ENCODE measurements at regions not wholly inside any gene's neighbourhood (a gene's known extent, or its start where the extent isn't known, plus 50 kb on each side); places are given as distances from the start of the nearest gene placed in this dataset.
A peak's percentile ranks its signal among the peaks of the same experiment; 100 is the strongest.

- Histone ChIP-seq H3K14ac (ENCODE audit: low read length) (no peak overlapping the region), H3K27ac (ENCODE audit: low read depth, low read length) (no peak overlapping the region), H4K12ac (ENCODE audit: low read depth, low read length) (no peak overlapping the region), H2AFZ (ENCODE audit: insufficient read depth, low read length, poor library complexity) (no peak overlapping the region), H3K79me2 (ENCODE audit: control insufficient read depth, insufficient read depth, low read length, poor library complexity) (no peaks in the 10 kb centered on the region), H3K18ac (ENCODE audit: low read length) (no peak overlapping the region), H3K79me1 (ENCODE audit: low read length) (peaks cover 6% of the 10 kb centered on the region), H3K9me3 (ENCODE audit: insufficient read depth, low read depth, low read length) (no peaks in the 10 kb centered on the region), H2BK12ac (ENCODE audit: low read length) (no peak overlapping the region), H3K4me1 (ENCODE audit: control insufficient read depth in 1 of 2, insufficient read depth in 2 of 2, low read length in 2 of 2) (peaks cover 0 to 9% of the 10 kb centered on the region in 2 experiments), H3K36me3 (ENCODE audit: control insufficient read depth in 1 of 2, insufficient read depth in 2 of 2, low read length in 2 of 2) (no peaks in the 10 kb centered on the region), H3K4me2 (ENCODE audit: low read length) (no peak overlapping the region), H4K91ac (ENCODE audit: low read depth, low read length) (no peak overlapping the region), H2BK5ac (ENCODE audit: low read depth, low read length, poor library complexity) (no peak overlapping the region), H3K23ac (ENCODE audit: low read length) (no peak overlapping the region), H3K27me3 (ENCODE audit: insufficient read depth, low read length) (no peaks in the 10 kb centered on the region), H3K4ac (ENCODE audit: low read depth, low read length) (no peak overlapping the region), H3K9ac (ENCODE audit: low read length) (no peak overlapping the region), H2BK120ac (ENCODE audit: insufficient read depth, low read length, poor library complexity) (no peak overlapping the region), H3K4me3 (ENCODE audit: low read depth, low read length) (no peak overlapping the region), H4K8ac (ENCODE audit: low read depth, low read length) (no peak overlapping the region), H2AK5ac (ENCODE audit: low read length) (no peak overlapping the region)
- WGBS (ENCODE audit: extremely low coverage, insufficient coverage, insufficient read length) = no CpG with 5 or more reads among the region's 1 CpG
- peak in 1 of 2 donors; percentile 79 for DNase-seq
These were observed 118.4 kb upstream of the REG3G start for GRCh38 chr2:78907089-78907488.

DNA sequence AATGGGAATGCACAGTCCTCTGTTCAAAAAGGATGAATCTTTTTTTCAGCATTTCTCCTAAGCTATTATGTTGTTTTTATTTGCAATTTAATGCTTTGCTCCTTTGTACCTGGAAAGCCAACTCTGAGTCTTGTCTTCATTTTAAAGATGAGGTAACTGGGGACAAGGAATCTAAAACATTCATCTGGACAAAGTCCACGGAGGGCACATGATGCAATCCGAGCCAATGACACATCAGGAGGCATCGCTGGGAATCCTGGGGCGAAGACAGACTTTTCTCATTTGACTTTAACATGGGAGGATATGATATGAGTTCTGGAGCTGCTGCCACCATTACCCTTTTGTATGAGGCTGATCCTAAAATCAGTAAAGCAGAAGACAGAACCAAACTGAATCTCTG is 116.5 kb upstream of the REG3G start:
- Histone ChIP-seq H3K36me3 (ENCODE audit: control insufficient read depth in 1 of 2, insufficient read depth in 2 of 2, low read length in 2 of 2) (no peaks in the 10 kb centered on the region), H3K9ac (ENCODE audit: low read length) (no peak overlapping the region), H3K79me2 (ENCODE audit: control insufficient read depth, insufficient read depth, low read length, poor library complexity) (no peaks in the 10 kb centered on the region), H2AK5ac (ENCODE audit: low read length) (no peak overlapping the region), H4K12ac (ENCODE audit: low read depth, low read length) (no peak overlapping the region), H3K23ac (ENCODE audit: low read length) (no peak overlapping the region), H4K8ac (ENCODE audit: low read depth, low read length) (no peak overlapping the region), H2BK120ac (ENCODE audit: insufficient read depth, low read length, poor library complexity) (no peak overlapping the region), H3K9me3 (ENCODE audit: insufficient read depth, low read depth, low read length) (no peaks in the 10 kb centered on the region), H4K91ac (ENCODE audit: low read depth, low read length) (no peak overlapping the region), H3K4me3 (ENCODE audit: low read depth, low read length) (no peak overlapping the region), H2BK12ac (ENCODE audit: low read length) (no peak overlapping the region), H3K4me2 (ENCODE audit: low read length) (no peak overlapping the region), H3K18ac (ENCODE audit: low read length) (no peak overlapping the region), H3K27ac (ENCODE audit: low read depth, low read length) (no peak overlapping the region), H3K79me1 (ENCODE audit: low read length) (peaks cover 6% of the 10 kb centered on the region), H3K27me3 (ENCODE audit: insufficient read depth, low read length) (no peaks in the 10 kb centered on the region), H3K14ac (ENCODE audit: low read length) (no peak overlapping the region), H2BK5ac (ENCODE audit: low read depth, low read length, poor library complexity) (no peak overlapping the region), H3K4me1 (ENCODE audit: control insufficient read depth in 1 of 2, insufficient read depth in 2 of 2, low read length in 2 of 2) (peaks cover 0 to 9% of the 10 kb centered on the region in 2 experiments), H2AFZ (ENCODE audit: insufficient read depth, low read length, poor library complexity) (no peak overlapping the region), H3K4ac (ENCODE audit: low read depth, low read length) (no peak overlapping the region)
- WGBS (ENCODE audit: extremely low coverage, insufficient coverage, insufficient read length) = no CpG with 5 or more reads among the region's 4 CpGs
- DNase-seq = peak; percentile 64 to 83

DNA sequence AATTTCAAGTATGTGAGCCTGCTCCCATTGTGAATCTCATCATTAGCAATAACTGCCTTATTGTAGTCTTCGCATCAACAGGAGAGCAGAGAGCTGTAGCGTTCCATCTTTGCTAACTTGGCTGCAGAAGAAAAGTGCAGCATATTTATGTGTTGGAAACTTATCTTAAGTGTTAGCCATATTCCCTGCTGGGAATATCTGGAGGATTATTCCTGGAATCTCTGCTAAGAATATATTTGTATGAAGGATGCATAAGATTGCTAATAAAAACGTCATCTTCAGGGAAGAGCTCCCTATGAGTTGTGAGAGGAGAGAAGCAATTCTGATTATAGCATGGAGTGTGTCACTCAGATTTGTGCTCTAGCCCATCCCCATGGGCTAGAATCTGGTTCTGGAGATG is 115.1 kb upstream of the REG3G start:
- Histone ChIP-seq H3K4me2 (ENCODE audit: low read length) (no peak overlapping the region), H2BK5ac (ENCODE audit: low read depth, low read length, poor library complexity) (no peak overlapping the region), H2BK12ac (ENCODE audit: low read length) (no peak overlapping the region), H3K4me3 (ENCODE audit: low read depth, low read length) (no peak overlapping the region), H3K9me3 (ENCODE audit: insufficient read depth, low read depth, low read length) (no peaks in the 10 kb centered on the region), H4K12ac (ENCODE audit: low read depth, low read length) (no peak overlapping the region), H3K14ac (ENCODE audit: low read length) (no peak overlapping the region), H3K9ac (ENCODE audit: low read length) (no peak overlapping the region), H2AFZ (ENCODE audit: insufficient read depth, low read length, poor library complexity) (no peak overlapping the region), H3K27ac (ENCODE audit: low read depth, low read length) (no peak overlapping the region), H4K8ac (ENCODE audit: low read depth, low read length) (no peak overlapping the region), H3K79me1 (ENCODE audit: low read length) (peaks cover 6% of the 10 kb centered on the region), H3K4ac (ENCODE audit: low read depth, low read length) (no peak overlapping the region), H3K23ac (ENCODE audit: low read length) (no peak overlapping the region), H3K27me3 (ENCODE audit: insufficient read depth, low read length) (no peaks in the 10 kb centered on the region), H3K79me2 (ENCODE audit: control insufficient read depth, insufficient read depth, low read length, poor library complexity) (no peaks in the 10 kb centered on the region), H3K18ac (ENCODE audit: low read length) (no peak overlapping the region), H2BK120ac (ENCODE audit: insufficient read depth, low read length, poor library complexity) (no peak overlapping the region), H4K91ac (ENCODE audit: low read depth, low read length) (no peak overlapping the region), H3K4me1 (ENCODE audit: control insufficient read depth in 1 of 2, insufficient read depth in 2 of 2, low read length in 2 of 2) (peaks cover 0 to 9% of the 10 kb centered on the region in 2 experiments), H2AK5ac (ENCODE audit: low read length) (no peak overlapping the region), H3K36me3 (ENCODE audit: control insufficient read depth in 1 of 2, insufficient read depth in 2 of 2, low read length in 2 of 2) (no peaks in the 10 kb centered on the region)
- no CpG with 5 or more reads among the region's 3 CpGs for WGBS (ENCODE audit: extremely low coverage, insufficient coverage, insufficient read length)
- no peak for DNase-seq

- H3K36me3 ChIP-seq (ENCODE audit: control insufficient read depth in 1 of 2, insufficient read depth in 2 of 2, low read length in 2 of 2) = no peaks in the 10 kb centered on the region
- no peaks in the 10 kb centered on the region for H3K79me2 ChIP-seq (ENCODE audit: control insufficient read depth, insufficient read depth, low read length, poor library complexity)
- no peak overlapping the region for H3K14ac ChIP-seq (ENCODE audit: low read length)
- no peaks in the 10 kb centered on the region for H3K27me3 ChIP-seq (ENCODE audit: insufficient read depth, low read length)
- WGBS (ENCODE audit: extremely low coverage, insufficient coverage, insufficient read length) = no CpG with 5 or more reads among the region's 1 CpG
- H3K23ac ChIP-seq (ENCODE audit: low read length) = no peak overlapping the region
- no peak for DNase-seq
- peaks cover 0 to 6% of the 10 kb centered on the region in 2 experiments for H3K4me1 ChIP-seq (ENCODE audit: control insufficient read depth in 1 of 2, insufficient read depth in 2 of 2, low read length in 2 of 2)
- no peak overlapping the region for H3K9ac ChIP-seq (ENCODE audit: low read length)
- H4K8ac ChIP-seq (ENCODE audit: low read depth, low read length) = no peak overlapping the region
- H2BK12ac ChIP-seq (ENCODE audit: low read length) = no peak overlapping the region
- no peak overlapping the region for H3K4me3 ChIP-seq (ENCODE audit: low read depth, low read length)
- no peak overlapping the region for H3K18ac ChIP-seq (ENCODE audit: low read length)
- no peak overlapping the region for H3K4ac ChIP-seq (ENCODE audit: low read depth, low read length)
- H3K27ac ChIP-seq (ENCODE audit: low read depth, low read length) = no peak overlapping the region
- no peak overlapping the region for H4K91ac ChIP-seq (ENCODE audit: low read depth, low read length)
- H2AFZ ChIP-seq (ENCODE audit: insufficient read depth, low read length, poor library complexity) = no peak overlapping the region
- no peak overlapping the region for H4K12ac ChIP-seq (ENCODE audit: low read depth, low read length)
- H3K9me3 ChIP-seq (ENCODE audit: insufficient read depth, low read depth, low read length) = no peaks in the 10 kb centered on the region
- H2BK5ac ChIP-seq (ENCODE audit: low read depth, low read length, poor library complexity) = no peak overlapping the region
- H3K79me1 ChIP-seq (ENCODE audit: low read length) = peaks cover 1% of the 10 kb centered on the region
- no peak overlapping the region for H2BK120ac ChIP-seq (ENCODE audit: insufficient read depth, low read length, poor library complexity)
- H3K4me2 ChIP-seq (ENCODE audit: low read length) = no peak overlapping the region
- no peak overlapping the region for H2AK5ac ChIP-seq (ENCODE audit: low read length)
These were observed 112.2 kb upstream of the REG3G start for GRCh38 chr2:78913257-78913656.

Data from trophoblast cell (in vitro differentiated cells and primary cell).